GM23338 (cell line): ENCODE measurements at regions not wholly inside any gene's neighbourhood (a gene's known extent, or its start where the extent isn't known, plus 50 kb on each side); places are given as distances from the start of the nearest gene placed in this dataset.
A peak's percentile ranks its signal among the peaks of the same experiment; 100 is the strongest.

Experiments used
- ATAC-seq: fragments of 200-7000 bp; cut with Tn5 transposase; 3 replicates; pipeline ENCODE4 v1.9.1; 2020
- DNase-seq: peaks from one replicate; pipeline ENCODE4 v3.0.0-alpha.2; 2015; ENCODE audit warnings: low spot score
- H2AFZ ChIP-seq: fragments of 200-600 bp; sonication (generic); 2 replicates; pipeline ENCODE4 v1.8.0; 2016; ENCODE audit warnings: antibody characterized with exemption, mild to moderate bottlenecking, moderate library complexity
- H3F3A ChIP-seq: fragments of 200-600 bp; sonication (generic); replicated peaks from 2 replicates; pipeline ENCODE4 v1.8.0; 2017; ENCODE audit warnings: antibody characterized with exemption, mixed run types, low read depth
- H3K27ac ChIP-seq: fragments of 200-600 bp; sonication (generic); 2 replicates; pipeline ENCODE4 v1.6.1; 2016; ENCODE audit warnings: low read depth
- H3K27me3 ChIP-seq: fragments of 200-600 bp; sonication (generic); 2 replicates; pipeline ENCODE4 v1.8.0; 2016; ENCODE audit warnings: mild to moderate bottlenecking, mixed run types, moderate library complexity; ENCODE audit not compliant: insufficient read depth
- H3K36me3 ChIP-seq: fragments of 200-600 bp; sonication (generic); 2 replicates; pipeline ENCODE4 v1.8.0; 2016; ENCODE audit warnings: mild to moderate bottlenecking; ENCODE audit not compliant: insufficient read depth
- H3K4me1 ChIP-seq: fragments of 200-600 bp; sonication (generic); 2 replicates; pipeline ENCODE4 v1.8.0; 2016; ENCODE audit warnings: mild to moderate bottlenecking, moderate library complexity; ENCODE audit not compliant: insufficient read depth
- H3K4me2 ChIP-seq: fragments of 200-600 bp; sonication (generic); 2 replicates; pipeline ENCODE4 v1.7.1; 2017; ENCODE audit warnings: mixed run types
- H3K4me3 ChIP-seq: fragments of 200-600 bp; sonication (generic); 2 replicates; pipeline ENCODE4 v1.6.1; 2016; ENCODE audit warnings: mixed run types
- H3K79me2 ChIP-seq: fragments of 200-600 bp; sonication (generic); replicated peaks from 2 replicates; pipeline ENCODE4 v1.8.0; 2017; ENCODE audit warnings: mild to moderate bottlenecking; ENCODE audit not compliant: insufficient read depth
- H3K9me2 ChIP-seq: fragments of 200-600 bp; sonication (generic); 2 replicates; pipeline ENCODE4 v1.8.0; 2017; ENCODE audit not compliant: insufficient read depth
- H4K20me1 ChIP-seq: fragments of 200-600 bp; sonication (generic); replicated peaks from 2 replicates; pipeline ENCODE4 v1.8.0; 2017; ENCODE audit warnings: mild to moderate bottlenecking; ENCODE audit not compliant: insufficient read depth
- H3K27ac Mint-ChIP-seq: 2 replicates; pipeline ENCODE4 v1.8.0; 2020; ENCODE audit warnings: inconsistent platforms, mild to moderate bottlenecking, moderate library complexity, mixed read lengths
- H3K27me3 Mint-ChIP-seq: 3 replicates; pipeline ENCODE4 v1.8.0; 2022; ENCODE audit warnings: low read depth, mild to moderate bottlenecking, moderate library complexity, mixed read lengths, inconsistent platforms; ENCODE audit not compliant: insufficient read depth, poor library complexity
- H3K36me3 Mint-ChIP-seq: 3 replicates; pipeline ENCODE4 v1.8.0; 2021; ENCODE audit warnings: low read depth, mild to moderate bottlenecking, inconsistent platforms, moderate library complexity, mixed read lengths
- H3K4me1 Mint-ChIP-seq: 3 replicates; pipeline ENCODE4 v1.8.0; 2020; ENCODE audit warnings: mild to moderate bottlenecking, inconsistent platforms, mixed read lengths
- H3K4me3 Mint-ChIP-seq: 3 replicates; pipeline ENCODE4 v1.8.0; 2021; ENCODE audit warnings: moderate library complexity, mild to moderate bottlenecking, inconsistent platforms, mixed read lengths
- H3K9me3 Mint-ChIP-seq: 3 replicates; pipeline ENCODE4 v1.8.0; 2020; ENCODE audit warnings: moderate library complexity, mild to moderate bottlenecking, inconsistent platforms, mixed read lengths
- CREB1 ChIP-seq: fragments of 250-450 bp; sonication (Bioruptor Pico); IDR thresholded peaks from 2 replicates; pipeline ENCODE4 v1.5.0; 2020; ENCODE audit warnings: low read depth, mild to moderate bottlenecking, moderate library complexity
- EZH2 ChIP-seq: fragments of 200-600 bp; sonication (generic); IDR thresholded peaks from one replicate; pipeline ENCODE4 v1.8.0; 2017; ENCODE audit warnings: antibody characterized with exemption, mild to moderate bottlenecking, low read depth; ENCODE audit not compliant: unreplicated experiment
- EZH2phosphoT487 ChIP-seq: fragments of 200-600 bp; sonication (generic); IDR thresholded peaks from one replicate; pipeline ENCODE4 v1.8.1; 2018; ENCODE audit warnings: antibody characterized with exemption; ENCODE audit not compliant: unreplicated experiment
- JUNB ChIP-seq: IDR thresholded peaks from one replicate; pipeline ENCODE4 v1.6.1; 2016; ENCODE audit warnings: antibody characterized with exemption; ENCODE audit not compliant: unreplicated experiment
- NANOG ChIP-seq: IDR thresholded peaks from 2 replicates; pipeline ENCODE4 v1.6.1; 2016; ENCODE audit warnings: antibody characterized with exemption, borderline replicate concordance
- POLR2AphosphoS5 ChIP-seq: IDR thresholded peaks from 2 replicates; pipeline ENCODE4 v1.6.1; 2016; ENCODE audit warnings: antibody characterized with exemption, low read depth
- STAT1 ChIP-seq: IDR thresholded peaks from one replicate; pipeline ENCODE4 v1.6.1; 2016; ENCODE audit warnings: antibody characterized with exemption; ENCODE audit not compliant: unreplicated experiment
- ZNF114 ChIP-seq: fragments of 250-450 bp; sonication (Bioruptor Pico); IDR thresholded peaks from 2 replicates; pipeline ENCODE4 v1.5.0; 2020; ENCODE audit warnings: mild to moderate bottlenecking, moderate library complexity
- ZNF331 ChIP-seq: fragments of 250-450 bp; sonication (Bioruptor Pico); IDR thresholded peaks from 2 replicates; pipeline ENCODE4 v1.5.0; 2020; ENCODE audit warnings: low read depth, mild to moderate bottlenecking, moderate library complexity
- TF ChIP-seq, protein P1 (sequence below): fragments of 250-450 bp; sonication (Bioruptor Pico); IDR thresholded peaks from 2 replicates; pipeline ENCODE4 v1.5.0; 2020; ENCODE audit warnings: mild to moderate bottlenecking, moderate library complexity
- TF ChIP-seq, protein P2 (sequence below), 2 experiments: fragments of 200-600 bp in 1 of 2; sonication (generic) in 1 of 2; conservative IDR thresholded peaks; 2 replicates each; pipeline versions ENCODE4 v1.5.1 to v1.6.1; 2016 to 2017; ENCODE audit warnings: antibody characterized with exemption in 2 of 2, low read depth in 2 of 2, mild to moderate bottlenecking in 2 of 2, moderate library complexity in 1 of 2
- TF ChIP-seq, protein P3 (sequence below): IDR thresholded peaks from 2 replicates; pipeline ENCODE4 v1.6.1; 2016; ENCODE audit warnings: antibody characterized with exemption

DNA sequence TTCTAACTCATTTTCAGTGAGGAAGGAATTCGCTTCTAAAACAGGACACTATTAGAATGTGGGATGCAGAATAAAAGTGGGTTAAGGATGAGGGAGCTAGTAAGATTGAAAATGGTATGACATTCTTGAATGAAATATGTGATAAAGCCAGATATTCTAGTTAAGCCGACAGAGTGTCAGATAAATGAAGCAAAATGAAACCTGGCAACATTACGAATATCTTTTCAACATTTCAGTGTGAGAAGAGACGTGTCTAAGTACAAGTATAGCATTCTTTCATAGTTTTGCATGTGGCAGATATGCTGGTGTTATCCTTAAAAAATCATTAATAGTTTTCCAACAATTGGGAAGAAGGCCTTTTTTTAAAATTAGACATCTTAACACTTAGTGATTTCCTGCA is 1101.4 kb downstream of the RPA4 start:
- H4K20me1 ChIP-seq: no peaks in the 10 kb centered on the region
- H3K4me3 ChIP-seq: no peak overlapping the region
- H3K27me3 Mint-ChIP-seq: no peaks in the 10 kb centered on the region
- DNase-seq (no peak), ATAC-seq (no peak)
- no peaks in the 10 kb centered on the region for H3F3A ChIP-seq
- H3K79me2 ChIP-seq: no peaks in the 10 kb centered on the region
- H3K4me2 ChIP-seq: peak overlapping the region; percentile 18
- peaks cover 12% of the 10 kb centered on the region; the same call in 2 of the 3 replicates for H3K36me3 Mint-ChIP-seq
- H3K27ac ChIP-seq: peak overlapping the region; percentile 88
- H3K9me2 ChIP-seq: 0 out of 2 replicates have a peak, but pooled peaks cover 4% of the 10 kb centered on the region
- peak overlapping the region; percentile 96 for H3K27ac Mint-ChIP-seq
- no peaks in the 10 kb centered on the region for H3K9me3 Mint-ChIP-seq
- no peak overlapping the region for H2AFZ ChIP-seq
- peaks cover 33% of the 10 kb centered on the region for H3K4me1 Mint-ChIP-seq
- no peaks in the 10 kb centered on the region for H3K36me3 ChIP-seq
- TF ChIP-seq, protein P1, sequence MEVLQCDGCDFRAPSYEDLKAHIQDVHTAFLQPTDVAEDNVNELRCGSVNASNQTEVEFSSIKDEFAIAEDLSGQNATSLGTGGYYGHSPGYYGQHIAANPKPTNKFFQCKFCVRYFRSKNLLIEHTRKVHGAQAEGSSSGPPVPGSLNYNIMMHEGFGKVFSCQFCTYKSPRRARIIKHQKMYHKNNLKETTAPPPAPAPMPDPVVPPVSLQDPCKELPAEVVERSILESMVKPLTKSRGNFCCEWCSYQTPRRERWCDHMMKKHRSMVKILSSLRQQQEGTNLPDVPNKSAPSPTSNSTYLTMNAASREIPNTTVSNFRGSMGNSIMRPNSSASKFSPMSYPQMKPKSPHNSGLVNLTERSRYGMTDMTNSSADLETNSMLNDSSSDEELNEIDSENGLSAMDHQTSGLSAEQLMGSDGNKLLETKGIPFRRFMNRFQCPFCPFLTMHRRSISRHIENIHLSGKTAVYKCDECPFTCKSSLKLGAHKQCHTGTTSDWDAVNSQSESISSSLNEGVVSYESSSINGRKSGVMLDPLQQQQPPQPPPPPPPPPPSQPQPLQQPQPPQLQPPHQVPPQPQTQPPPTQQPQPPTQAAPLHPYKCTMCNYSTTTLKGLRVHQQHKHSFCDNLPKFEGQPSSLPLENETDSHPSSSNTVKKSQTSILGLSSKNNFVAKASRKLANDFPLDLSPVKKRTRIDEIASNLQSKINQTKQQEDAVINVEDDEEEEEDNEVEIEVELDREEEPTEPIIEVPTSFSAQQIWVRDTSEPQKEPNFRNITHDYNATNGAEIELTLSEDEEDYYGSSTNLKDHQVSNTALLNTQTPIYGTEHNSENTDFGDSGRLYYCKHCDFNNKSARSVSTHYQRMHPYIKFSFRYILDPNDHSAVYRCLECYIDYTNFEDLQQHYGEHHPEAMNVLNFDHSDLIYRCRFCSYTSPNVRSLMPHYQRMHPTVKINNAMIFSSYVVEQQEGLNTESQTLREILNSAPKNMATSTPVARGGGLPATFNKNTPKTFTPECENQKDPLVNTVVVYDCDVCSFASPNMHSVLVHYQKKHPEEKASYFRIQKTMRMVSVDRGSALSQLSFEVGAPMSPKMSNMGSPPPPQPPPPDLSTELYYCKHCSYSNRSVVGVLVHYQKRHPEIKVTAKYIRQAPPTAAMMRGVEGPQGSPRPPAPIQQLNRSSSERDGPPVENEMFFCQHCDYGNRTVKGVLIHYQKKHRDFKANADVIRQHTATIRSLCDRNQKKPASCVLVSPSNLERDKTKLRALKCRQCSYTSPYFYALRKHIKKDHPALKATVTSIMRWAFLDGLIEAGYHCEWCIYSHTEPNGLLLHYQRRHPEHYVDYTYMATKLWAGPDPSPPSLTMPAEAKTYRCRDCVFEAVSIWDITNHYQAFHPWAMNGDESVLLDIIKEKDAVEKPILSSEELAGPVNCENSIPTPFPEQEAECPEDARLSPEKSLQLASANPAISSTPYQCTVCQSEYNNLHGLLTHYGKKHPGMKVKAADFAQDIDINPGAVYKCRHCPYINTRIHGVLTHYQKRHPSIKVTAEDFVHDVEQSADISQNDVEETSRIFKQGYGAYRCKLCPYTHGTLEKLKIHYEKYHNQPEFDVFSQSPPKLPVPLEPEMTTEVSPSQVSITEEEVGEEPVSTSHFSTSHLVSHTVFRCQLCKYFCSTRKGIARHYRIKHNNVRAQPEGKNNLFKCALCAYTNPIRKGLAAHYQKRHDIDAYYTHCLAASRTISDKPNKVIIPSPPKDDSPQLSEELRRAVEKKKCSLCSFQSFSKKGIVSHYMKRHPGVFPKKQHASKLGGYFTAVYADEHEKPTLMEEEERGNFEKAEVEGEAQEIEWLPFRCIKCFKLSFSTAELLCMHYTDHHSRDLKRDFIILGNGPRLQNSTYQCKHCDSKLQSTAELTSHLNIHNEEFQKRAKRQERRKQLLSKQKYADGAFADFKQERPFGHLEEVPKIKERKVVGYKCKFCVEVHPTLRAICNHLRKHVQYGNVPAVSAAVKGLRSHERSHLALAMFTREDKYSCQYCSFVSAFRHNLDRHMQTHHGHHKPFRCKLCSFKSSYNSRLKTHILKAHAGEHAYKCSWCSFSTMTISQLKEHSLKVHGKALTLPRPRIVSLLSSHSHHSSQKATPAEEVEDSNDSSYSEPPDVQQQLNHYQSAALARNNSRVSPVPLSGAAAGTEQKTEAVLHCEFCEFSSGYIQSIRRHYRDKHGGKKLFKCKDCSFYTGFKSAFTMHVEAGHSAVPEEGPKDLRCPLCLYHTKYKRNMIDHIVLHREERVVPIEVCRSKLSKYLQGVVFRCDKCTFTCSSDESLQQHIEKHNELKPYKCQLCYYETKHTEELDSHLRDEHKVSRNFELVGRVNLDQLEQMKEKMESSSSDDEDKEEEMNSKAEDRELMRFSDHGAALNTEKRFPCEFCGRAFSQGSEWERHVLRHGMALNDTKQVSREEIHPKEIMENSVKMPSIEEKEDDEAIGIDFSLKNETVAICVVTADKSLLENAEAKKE (CRISPR knock-in tag): no peak
- no peak for TF ChIP-seq EZH2phosphoT487
- TF ChIP-seq, protein P2, sequence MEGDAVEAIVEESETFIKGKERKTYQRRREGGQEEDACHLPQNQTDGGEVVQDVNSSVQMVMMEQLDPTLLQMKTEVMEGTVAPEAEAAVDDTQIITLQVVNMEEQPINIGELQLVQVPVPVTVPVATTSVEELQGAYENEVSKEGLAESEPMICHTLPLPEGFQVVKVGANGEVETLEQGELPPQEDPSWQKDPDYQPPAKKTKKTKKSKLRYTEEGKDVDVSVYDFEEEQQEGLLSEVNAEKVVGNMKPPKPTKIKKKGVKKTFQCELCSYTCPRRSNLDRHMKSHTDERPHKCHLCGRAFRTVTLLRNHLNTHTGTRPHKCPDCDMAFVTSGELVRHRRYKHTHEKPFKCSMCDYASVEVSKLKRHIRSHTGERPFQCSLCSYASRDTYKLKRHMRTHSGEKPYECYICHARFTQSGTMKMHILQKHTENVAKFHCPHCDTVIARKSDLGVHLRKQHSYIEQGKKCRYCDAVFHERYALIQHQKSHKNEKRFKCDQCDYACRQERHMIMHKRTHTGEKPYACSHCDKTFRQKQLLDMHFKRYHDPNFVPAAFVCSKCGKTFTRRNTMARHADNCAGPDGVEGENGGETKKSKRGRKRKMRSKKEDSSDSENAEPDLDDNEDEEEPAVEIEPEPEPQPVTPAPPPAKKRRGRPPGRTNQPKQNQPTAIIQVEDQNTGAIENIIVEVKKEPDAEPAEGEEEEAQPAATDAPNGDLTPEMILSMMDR (conservative IDR thresholded peaks at IDR 0.05; ENCODE audit: low read depth in 2 of 2): no peak
- no peak for TF ChIP-seq ZNF114 (CRISPR knock-in tag)
- TF ChIP-seq, protein P3, sequence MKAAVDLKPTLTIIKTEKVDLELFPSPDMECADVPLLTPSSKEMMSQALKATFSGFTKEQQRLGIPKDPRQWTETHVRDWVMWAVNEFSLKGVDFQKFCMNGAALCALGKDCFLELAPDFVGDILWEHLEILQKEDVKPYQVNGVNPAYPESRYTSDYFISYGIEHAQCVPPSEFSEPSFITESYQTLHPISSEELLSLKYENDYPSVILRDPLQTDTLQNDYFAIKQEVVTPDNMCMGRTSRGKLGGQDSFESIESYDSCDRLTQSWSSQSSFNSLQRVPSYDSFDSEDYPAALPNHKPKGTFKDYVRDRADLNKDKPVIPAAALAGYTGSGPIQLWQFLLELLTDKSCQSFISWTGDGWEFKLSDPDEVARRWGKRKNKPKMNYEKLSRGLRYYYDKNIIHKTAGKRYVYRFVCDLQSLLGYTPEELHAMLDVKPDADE: no peak
- no peak for TF ChIP-seq POLR2AphosphoS5
- TF ChIP-seq STAT1: no peak
- no peak for TF ChIP-seq CREB1 (CRISPR knock-in tag)
- no peak for TF ChIP-seq JUNB
- no peak for TF ChIP-seq NANOG
- TF ChIP-seq ZNF331 (CRISPR knock-in tag): no peak
- no peak for TF ChIP-seq EZH2
- no peaks in the 10 kb centered on the region for H3K27me3 ChIP-seq
- peak overlapping the region; percentile 48; the same call in 2 of the 3 replicates for H3K4me3 Mint-ChIP-seq
- peaks cover 33% of the 10 kb centered on the region for H3K4me1 ChIP-seq
